ENCODE measurements at regions not wholly inside any gene's neighbourhood (a gene's known extent, or its start where the extent isn't known, plus 50 kb on each side); places are given as distances from the start of the nearest gene placed in this dataset.

GRCh38 chr20:50369225-50370035 is 140.8 kb upstream of the PTPN1 start:
- H3K9me3 Mint-ChIP-seq: no peaks in the 10 kb centered on the region
- no peaks in the 10 kb centered on the region for H3K27me3 Mint-ChIP-seq
- H3K36me3 Mint-ChIP-seq (ENCODE audit: low read depth): no peaks in the 10 kb centered on the region
- H3K4me3 Mint-ChIP-seq: no peak overlapping the region
- DNase-seq: no peak
- peaks cover 5% of the 10 kb centered on the region for H3K4me1 Mint-ChIP-seq (ENCODE audit: low read depth)
- H3K27ac Mint-ChIP-seq: no peak overlapping the region

- H3K4me1 Mint-ChIP-seq (ENCODE audit: low read depth): peaks cover 5% of the 10 kb centered on the region
- no peaks in the 10 kb centered on the region for H3K36me3 Mint-ChIP-seq (ENCODE audit: low read depth)
- no peaks in the 10 kb centered on the region for H3K9me3 Mint-ChIP-seq
- no peak overlapping the region for H3K27ac Mint-ChIP-seq
- no peak for DNase-seq
- H3K27me3 Mint-ChIP-seq: no peaks in the 10 kb centered on the region
- H3K4me3 Mint-ChIP-seq: no peak overlapping the region
Observed at GRCh38 chr20:50370036-50370566, 140.1 kb upstream of the PTPN1 start.

GRCh38 chr20:50371878-50372769 is 138.1 kb upstream of the PTPN1 start:
- Mint-ChIP-seq H3K27ac (no peak overlapping the region), H3K9me3 (no peaks in the 10 kb centered on the region), H3K4me3 (no peak overlapping the region), H3K4me1 (ENCODE audit: low read depth) (no peaks in the 10 kb centered on the region), H3K27me3 (no peaks in the 10 kb centered on the region), H3K36me3 (ENCODE audit: low read depth) (no peaks in the 10 kb centered on the region)
- no peak for DNase-seq

DNA sequence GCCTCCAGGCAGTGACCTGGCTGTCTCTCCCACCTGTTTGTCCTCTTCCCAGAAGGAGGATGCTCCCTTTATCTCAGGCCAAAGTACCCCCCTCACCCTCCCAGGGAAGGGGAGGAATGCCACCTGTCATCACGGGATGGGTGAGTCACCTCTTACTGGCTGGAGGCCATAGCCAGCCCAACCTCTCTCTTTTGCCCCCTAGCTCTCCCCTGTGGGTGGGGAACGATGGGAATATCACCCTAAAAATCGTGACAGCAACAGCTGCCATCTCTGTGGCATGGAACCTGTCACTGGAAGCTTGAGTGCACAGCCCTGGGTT is 137.5 kb upstream of the PTPN1 start:
- H3K9me3 Mint-ChIP-seq: no peaks in the 10 kb centered on the region

DNA sequence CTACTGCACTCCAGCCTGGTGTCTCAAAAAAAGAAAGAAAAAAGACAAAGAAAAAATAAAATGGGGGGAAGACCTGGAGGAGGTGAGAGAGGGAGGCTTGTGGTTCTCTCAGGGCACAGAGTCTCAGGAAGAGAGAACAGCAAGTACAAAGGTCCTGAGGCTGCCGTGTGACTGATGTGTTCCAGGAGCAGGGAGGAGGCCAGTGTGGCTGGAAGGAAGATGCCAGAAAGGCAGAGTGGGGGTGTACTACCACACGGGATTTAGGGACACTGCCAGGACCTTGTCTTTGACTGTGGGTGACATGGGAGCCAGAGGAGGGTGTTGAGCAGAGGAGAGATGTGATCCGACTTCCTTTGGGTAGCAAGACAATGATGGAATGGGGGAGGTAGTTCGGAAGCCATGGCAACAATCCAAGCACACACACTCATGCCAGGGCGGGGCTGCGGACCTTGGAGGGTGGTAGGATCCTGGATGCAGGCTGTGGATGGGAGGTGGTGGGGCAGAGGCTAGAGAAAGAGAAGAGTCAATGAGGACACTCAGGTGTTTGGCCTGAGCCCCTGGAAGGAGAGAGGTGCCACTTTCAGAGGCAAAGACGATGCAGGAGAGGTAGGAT is 136.4 kb upstream of the PTPN1 start:
- DNase-seq: no peak
- no peaks in the 10 kb centered on the region for H3K36me3 Mint-ChIP-seq (ENCODE audit: low read depth)
- no peaks in the 10 kb centered on the region for H3K27me3 Mint-ChIP-seq
- no peak overlapping the region for H3K27ac Mint-ChIP-seq
- H3K9me3 Mint-ChIP-seq: no peaks in the 10 kb centered on the region
- H3K4me1 Mint-ChIP-seq (ENCODE audit: low read depth): no peaks in the 10 kb centered on the region
- H3K4me3 Mint-ChIP-seq: no peak overlapping the region

More for the DNA sequence above, 137.5 kb upstream of the PTPN1 start:
- H3K4me3 Mint-ChIP-seq: no peak overlapping the region
- H3K4me1 Mint-ChIP-seq (ENCODE audit: low read depth): no peaks in the 10 kb centered on the region
- H3K27me3 Mint-ChIP-seq: no peaks in the 10 kb centered on the region
- DNase-seq: no peak
- no peaks in the 10 kb centered on the region for H3K36me3 Mint-ChIP-seq (ENCODE audit: low read depth)
- no peak overlapping the region for H3K27ac Mint-ChIP-seq

- no peaks in the 10 kb centered on the region for H3K9me3 Mint-ChIP-seq
- no peaks in the 10 kb centered on the region for H3K4me1 Mint-ChIP-seq (ENCODE audit: low read depth)
- no peaks in the 10 kb centered on the region for H3K36me3 Mint-ChIP-seq (ENCODE audit: low read depth)
- H3K4me3 Mint-ChIP-seq: no peak overlapping the region
- no peak overlapping the region for H3K27ac Mint-ChIP-seq
- no peaks in the 10 kb centered on the region for H3K27me3 Mint-ChIP-seq
- no peak for DNase-seq
Observed at GRCh38 chr20:50374541-50375078, 135.6 kb upstream of the PTPN1 start.

DNA sequence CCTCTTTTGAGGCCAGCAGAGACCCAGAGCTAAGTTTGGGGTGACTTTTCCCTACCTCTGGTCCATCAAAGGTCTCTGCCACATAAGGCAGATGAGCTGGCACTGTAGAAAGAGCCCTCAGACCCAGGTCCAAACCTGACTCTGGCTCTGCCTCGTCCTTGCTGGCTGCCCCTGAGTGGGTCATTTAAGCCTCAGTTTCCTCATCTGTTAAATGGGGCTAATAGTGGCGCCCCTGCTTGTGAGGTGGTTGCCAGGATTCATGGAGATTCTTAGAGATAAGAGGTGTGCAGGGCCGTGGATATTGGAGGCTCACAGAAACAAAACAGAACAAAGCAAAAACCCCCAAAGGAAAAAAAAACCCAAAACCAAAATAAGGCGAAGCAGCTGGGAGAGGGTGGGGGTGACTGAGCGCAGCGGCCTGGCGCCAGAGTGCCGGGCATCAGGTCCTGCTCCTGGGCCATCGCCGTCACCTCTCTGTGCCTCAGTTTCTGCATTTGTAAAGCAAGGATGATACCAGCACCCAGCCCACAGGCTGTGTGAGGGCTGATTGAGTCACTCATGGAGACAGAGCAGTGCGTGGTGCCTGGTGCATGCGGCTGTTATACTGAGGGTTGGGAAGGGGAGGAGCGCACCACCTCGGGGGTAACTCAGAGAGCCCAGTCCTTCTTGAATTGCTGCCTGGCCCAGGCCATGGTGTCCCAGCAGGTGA is 133.8 kb upstream of the PTPN1 start:
- no peaks in the 10 kb centered on the region for H3K27me3 Mint-ChIP-seq
- no peak for DNase-seq
- H3K9me3 Mint-ChIP-seq: no peaks in the 10 kb centered on the region
- H3K4me3 Mint-ChIP-seq: no peak overlapping the region
- no peaks in the 10 kb centered on the region for H3K36me3 Mint-ChIP-seq (ENCODE audit: low read depth)
- peaks cover 5% of the 10 kb centered on the region for H3K4me1 Mint-ChIP-seq (ENCODE audit: low read depth)
- no peak overlapping the region for H3K27ac Mint-ChIP-seq

DNA sequence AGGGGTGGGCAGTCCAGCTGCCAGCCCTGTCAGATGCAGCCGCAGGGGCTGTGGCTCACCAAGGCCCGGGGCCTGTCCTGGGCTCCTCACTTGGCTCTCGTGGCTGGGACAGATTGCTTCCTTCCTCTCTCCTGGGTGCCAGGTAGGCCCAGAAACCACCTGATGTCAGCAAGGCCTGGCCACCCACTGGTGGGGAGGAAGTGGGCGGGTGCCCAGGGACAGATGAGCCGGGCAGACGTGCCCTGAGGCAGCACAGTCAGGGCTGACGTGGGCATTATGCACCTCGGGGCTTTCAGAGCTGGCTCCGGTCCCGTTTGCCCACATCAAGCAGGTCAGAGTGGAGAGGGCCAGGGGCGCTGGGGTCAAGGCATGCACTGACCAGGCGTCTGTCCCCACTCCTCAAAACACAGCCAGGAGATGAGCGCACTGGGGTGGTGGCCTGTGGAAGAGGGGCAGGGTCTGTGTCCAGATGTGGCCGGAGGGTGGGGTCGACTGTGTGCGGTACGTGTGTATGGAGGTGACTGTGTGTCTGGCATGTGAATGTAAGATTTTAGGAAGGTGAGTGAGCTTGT is 133.2 kb upstream of the PTPN1 start:
- Mint-ChIP-seq H3K4me1 (ENCODE audit: low read depth) (peaks cover 11% of the 10 kb centered on the region), H3K9me3 (no peaks in the 10 kb centered on the region), H3K27ac (no peak overlapping the region), H3K36me3 (ENCODE audit: low read depth) (no peaks in the 10 kb centered on the region), H3K4me3 (no peak overlapping the region), H3K27me3 (no peaks in the 10 kb centered on the region)
- DNase-seq: no peak

DNA sequence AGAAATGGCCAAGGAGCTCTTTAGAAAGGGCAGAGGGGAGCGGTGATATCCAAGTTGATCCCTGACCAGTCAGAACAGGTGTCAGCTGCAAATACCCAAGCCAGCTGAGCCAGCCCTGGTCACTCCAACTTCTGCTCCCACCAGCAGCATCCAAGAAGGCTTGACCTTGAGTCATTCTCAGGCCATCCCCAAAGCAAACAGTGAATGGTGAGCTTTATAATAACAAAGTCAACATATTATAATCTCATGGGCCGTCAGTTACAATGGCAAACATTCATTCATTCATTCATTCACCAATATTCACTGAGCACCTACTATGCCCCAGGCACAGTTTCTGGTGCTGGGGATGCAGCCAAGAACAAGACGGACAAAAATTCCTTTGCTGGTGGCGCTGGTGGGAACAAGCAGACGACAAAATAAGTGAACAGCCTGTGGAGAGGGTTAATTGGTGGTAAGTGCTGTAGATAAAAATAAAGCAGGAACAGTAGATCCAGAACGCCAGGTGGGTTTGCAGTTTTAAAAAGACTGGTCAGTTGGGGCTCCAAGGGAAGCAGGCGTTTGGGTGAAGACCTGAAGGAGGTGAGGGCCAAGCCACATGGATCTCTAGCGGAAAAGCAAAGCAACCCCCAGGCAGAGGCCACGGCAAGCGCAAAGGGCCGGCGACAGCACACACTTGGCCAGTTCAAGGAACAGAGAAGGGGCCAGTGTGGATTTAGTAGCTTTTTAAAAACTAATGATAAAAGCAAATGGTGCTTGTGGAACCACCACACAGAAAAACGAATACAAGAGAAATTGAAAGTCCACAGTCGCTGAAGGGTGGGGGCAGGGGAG is 131.8 kb upstream of the PTPN1 start:
- no peaks in the 10 kb centered on the region for H3K9me3 Mint-ChIP-seq
- no peak overlapping the region for H3K4me3 Mint-ChIP-seq
- no peak for DNase-seq
- no peak overlapping the region for H3K27ac Mint-ChIP-seq
- H3K4me1 Mint-ChIP-seq (ENCODE audit: low read depth): peaks cover 25% of the 10 kb centered on the region
- no peaks in the 10 kb centered on the region for H3K36me3 Mint-ChIP-seq (ENCODE audit: low read depth)
- H3K27me3 Mint-ChIP-seq: no peaks in the 10 kb centered on the region

DNA sequence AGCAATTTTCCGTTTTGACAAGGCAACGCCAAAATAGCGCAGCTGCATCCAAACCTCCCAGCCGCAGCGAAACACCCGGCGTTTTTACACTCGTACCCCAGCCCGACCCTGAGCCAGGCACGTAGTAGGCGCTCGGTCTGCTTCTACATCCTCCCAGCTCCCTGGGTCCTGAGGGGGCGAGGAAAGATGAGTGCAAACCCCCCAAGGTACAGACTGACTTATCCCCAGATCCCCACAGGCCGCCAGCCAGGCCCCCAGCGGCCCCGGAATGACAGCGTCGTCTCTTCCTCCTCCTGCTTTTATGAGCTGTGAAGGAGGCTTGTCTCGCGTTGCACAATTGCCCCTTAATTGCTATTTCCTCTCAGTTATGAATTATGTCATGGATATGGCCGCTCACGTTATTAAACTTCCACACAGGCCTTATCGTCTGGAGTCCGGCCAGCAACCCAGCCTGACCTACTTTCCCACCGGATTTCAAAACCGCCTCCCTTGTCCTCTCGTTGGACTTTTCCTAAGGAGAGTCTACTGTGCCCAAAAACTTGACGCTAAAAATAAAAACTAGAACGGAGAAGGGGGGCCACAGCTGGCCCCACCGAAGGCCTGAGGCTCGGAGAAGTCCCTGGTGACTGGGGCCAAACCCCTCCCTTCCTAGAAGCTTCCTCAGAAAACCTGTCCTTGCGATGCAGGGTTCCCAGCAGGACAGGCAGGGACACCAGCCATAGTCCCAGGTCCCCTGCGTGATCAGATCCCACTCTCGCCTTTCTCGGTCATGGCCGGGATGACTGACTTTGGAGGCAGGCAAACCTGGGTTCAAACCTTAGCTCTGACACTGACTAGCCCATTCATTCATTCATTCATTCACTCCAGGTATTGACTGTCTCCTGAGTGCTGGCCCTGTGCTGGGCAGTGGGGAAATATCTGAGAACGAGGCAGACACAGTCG is 130.9 kb upstream of the PTPN1 start:
- Mint-ChIP-seq H3K4me1 (ENCODE audit: low read depth) (peaks cover 29% of the 10 kb centered on the region), H3K9me3 (no peaks in the 10 kb centered on the region), H3K36me3 (ENCODE audit: low read depth) (no peaks in the 10 kb centered on the region), H3K4me3 (no peak overlapping the region), H3K27ac (no peak overlapping the region), H3K27me3 (no peaks in the 10 kb centered on the region)
- DNase-seq: no peak

- Mint-ChIP-seq H3K4me1 (ENCODE audit: low read depth) (peaks cover 36% of the 10 kb centered on the region), H3K9me3 (no peaks in the 10 kb centered on the region), H3K27me3 (no peaks in the 10 kb centered on the region), H3K27ac (no peak overlapping the region), H3K4me3 (no peak overlapping the region), H3K36me3 (ENCODE audit: low read depth) (no peaks in the 10 kb centered on the region)
- no peak for DNase-seq
Observed at GRCh38 chr20:50379991-50380696, 130.0 kb upstream of the PTPN1 start.

DNA sequence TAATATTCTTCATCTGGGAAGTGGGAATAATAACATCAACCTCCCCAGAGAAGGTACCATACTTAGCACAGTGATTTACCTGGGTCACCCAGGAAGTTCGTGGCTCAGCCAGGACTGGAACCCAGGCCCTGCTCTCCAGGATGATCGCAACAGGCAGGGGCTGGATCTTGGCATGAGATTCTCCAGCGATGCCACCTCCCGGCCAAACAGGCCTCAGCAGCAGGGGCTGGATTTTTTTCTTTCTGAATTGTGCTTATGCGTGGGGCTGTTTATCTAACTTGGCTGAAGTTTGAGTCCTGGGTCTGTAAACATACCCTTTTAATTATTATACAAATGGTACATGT is 129.5 kb upstream of the PTPN1 start:
- DNase-seq: no peak

More for the DNA sequence above, 129.5 kb upstream of the PTPN1 start:
- H3K27ac Mint-ChIP-seq: no peak overlapping the region
- H3K36me3 Mint-ChIP-seq (ENCODE audit: low read depth): no peaks in the 10 kb centered on the region
- no peaks in the 10 kb centered on the region for H3K9me3 Mint-ChIP-seq
- H3K27me3 Mint-ChIP-seq: no peaks in the 10 kb centered on the region
- peaks cover 41% of the 10 kb centered on the region for H3K4me1 Mint-ChIP-seq (ENCODE audit: low read depth)
- H3K4me3 Mint-ChIP-seq: no peak overlapping the region
